ENCODE measurements at regions not wholly inside any gene's neighbourhood (a gene's known extent, or its start where the extent isn't known, plus 50 kb on each side); places are given as distances from the start of the nearest gene placed in this dataset.

DNA sequence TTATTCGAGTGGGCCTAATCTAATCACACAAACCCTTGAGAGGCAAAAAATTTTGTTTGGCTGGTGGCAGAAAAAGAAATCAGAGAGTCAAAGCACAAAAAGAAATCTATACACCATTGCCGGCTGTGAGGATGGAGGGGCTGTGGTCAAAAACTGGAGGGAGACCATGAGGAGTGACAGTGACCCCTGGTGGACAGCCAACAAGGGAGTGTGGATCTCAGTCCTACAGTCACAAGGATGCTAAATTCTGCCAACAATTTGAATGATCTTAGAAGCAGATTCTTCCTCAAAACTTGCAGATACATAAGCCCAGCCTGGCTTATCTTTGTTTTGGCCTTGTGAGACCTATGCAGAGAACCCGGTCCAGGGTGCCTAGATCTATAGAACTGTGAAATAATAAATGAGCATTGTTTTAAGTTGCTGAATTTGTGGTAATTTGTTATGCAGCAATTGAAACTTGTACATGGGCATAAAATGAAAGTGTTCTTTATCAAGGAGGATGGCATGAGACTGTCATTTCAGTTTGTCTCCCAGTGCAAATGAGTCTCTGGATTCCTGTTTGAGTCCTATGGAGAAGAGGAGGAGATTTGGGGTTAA is 103.0 kb upstream of the ARHGEF26 start:
- Histone ChIP-seq H3K36me3 (ENCODE audit: control insufficient read depth in 1 of 2, insufficient read depth in 2 of 2, low read length in 2 of 2) (no peaks in the 10 kb centered on the region), H3K27ac (ENCODE audit: low read depth, low read length) (no peak overlapping the region), H3K27me3 (ENCODE audit: control insufficient read depth in 1 of 2, insufficient read depth in 2 of 2, low read length in 2 of 2) (no peaks in the 10 kb centered on the region)

DNA sequence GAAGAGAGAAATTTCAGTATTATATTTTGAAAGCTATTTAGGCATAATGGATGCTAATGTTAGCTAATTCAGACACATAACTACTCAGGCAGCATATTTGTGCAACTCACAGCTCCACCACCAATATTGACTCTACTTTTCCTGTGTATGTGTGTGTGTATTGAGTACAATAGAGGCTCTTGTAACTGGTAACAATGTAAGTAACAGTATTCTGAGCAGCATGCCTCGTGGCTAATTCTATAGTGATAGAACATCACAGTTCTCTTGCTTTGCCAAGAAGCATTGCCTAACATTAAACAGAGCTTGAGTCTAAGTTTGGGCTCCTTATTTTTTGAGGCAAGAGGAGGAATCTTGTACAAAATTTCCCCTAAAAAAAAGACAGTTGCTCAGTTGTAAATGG is 98.6 kb upstream of the ARHGEF26 start:
- no peak overlapping the region for H3K9ac ChIP-seq (ENCODE audit: low read depth in 1 of 2, low read length in 2 of 2)
- H3K27ac ChIP-seq (ENCODE audit: low read depth, low read length) = no peak overlapping the region
- no peaks in the 10 kb centered on the region for H3K36me3 ChIP-seq (ENCODE audit: control insufficient read depth in 1 of 2, insufficient read depth in 2 of 2, low read length in 2 of 2)
- no peak overlapping the region for H3K4me3 ChIP-seq (ENCODE audit: low read depth in 1 of 2, low read length in 2 of 2)
- no peaks in the 10 kb centered on the region for H3K9me3 ChIP-seq (ENCODE audit: control insufficient read depth in 1 of 2, low read length in 2 of 2)
- H3K27me3 ChIP-seq (ENCODE audit: control insufficient read depth in 1 of 2, insufficient read depth in 2 of 2, low read length in 2 of 2) = no peaks in the 10 kb centered on the region
- H3K4me1 ChIP-seq (ENCODE audit: control insufficient read depth in 1 of 2, insufficient read depth in 2 of 2, low read length in 2 of 2) = no peaks in the 10 kb centered on the region

More for the DNA sequence above, 103.0 kb upstream of the ARHGEF26 start:
- H3K9me3 ChIP-seq (ENCODE audit: control insufficient read depth in 1 of 2, low read length in 2 of 2) = no peaks in the 10 kb centered on the region
- no peak overlapping the region for H3K4me3 ChIP-seq (ENCODE audit: low read depth in 1 of 2, low read length in 2 of 2)
- no peak overlapping the region for H3K9ac ChIP-seq (ENCODE audit: low read depth in 1 of 2, low read length in 2 of 2)
- no peaks in the 10 kb centered on the region for H3K4me1 ChIP-seq (ENCODE audit: control insufficient read depth in 1 of 2, insufficient read depth in 2 of 2, low read length in 2 of 2)

DNA sequence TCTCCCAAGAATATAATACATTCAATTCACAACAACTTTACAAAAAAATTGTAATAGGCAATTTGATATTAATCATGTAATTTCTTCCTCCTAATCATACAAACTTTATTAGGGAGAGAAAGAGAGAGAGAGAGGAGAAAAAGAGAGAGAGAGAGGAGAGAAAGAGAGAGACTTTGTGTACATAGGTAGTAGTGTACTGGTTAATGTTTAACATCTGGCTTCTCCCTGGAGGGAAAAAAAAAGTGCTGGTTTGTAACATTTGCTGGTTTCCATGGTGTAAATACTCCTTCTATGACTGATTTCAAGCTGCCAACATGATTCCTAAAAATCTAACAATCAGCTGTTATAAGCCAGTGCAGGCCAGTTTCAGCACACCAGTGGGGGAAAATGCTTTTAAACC is 98.0 kb upstream of the ARHGEF26 start:
- no peaks in the 10 kb centered on the region for H3K9me3 ChIP-seq (ENCODE audit: control insufficient read depth in 1 of 2, low read length in 2 of 2)
- no peaks in the 10 kb centered on the region for H3K4me1 ChIP-seq (ENCODE audit: control insufficient read depth in 1 of 2, insufficient read depth in 2 of 2, low read length in 2 of 2)
- H3K9ac ChIP-seq (ENCODE audit: low read depth in 1 of 2, low read length in 2 of 2) = no peak overlapping the region
- no peaks in the 10 kb centered on the region for H3K36me3 ChIP-seq (ENCODE audit: control insufficient read depth in 1 of 2, insufficient read depth in 2 of 2, low read length in 2 of 2)
- no peak overlapping the region for H3K27ac ChIP-seq (ENCODE audit: low read depth, low read length)
- no peak overlapping the region for H3K4me3 ChIP-seq (ENCODE audit: low read depth in 1 of 2, low read length in 2 of 2)
- H3K27me3 ChIP-seq (ENCODE audit: control insufficient read depth in 1 of 2, insufficient read depth in 2 of 2, low read length in 2 of 2) = no peaks in the 10 kb centered on the region

DNA sequence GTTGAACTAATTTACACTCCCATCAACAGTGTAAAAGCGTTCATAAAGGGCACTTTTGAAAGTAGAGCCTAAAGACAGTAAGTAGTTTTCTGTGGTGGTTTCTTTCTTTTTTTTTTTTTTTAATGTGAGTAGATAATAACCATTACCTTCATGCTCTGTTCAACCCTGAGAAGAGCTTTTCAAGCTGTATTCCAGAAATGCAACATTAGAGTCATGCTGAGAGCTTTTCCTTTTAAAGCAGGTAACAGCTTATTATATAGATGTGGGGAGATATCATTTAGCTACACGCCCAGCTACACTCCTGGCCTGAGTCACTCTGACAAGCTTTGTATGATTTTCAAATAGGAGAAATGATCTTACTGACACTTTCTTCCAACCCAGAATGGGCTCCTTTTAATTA is 96.2 kb upstream of the ARHGEF26 start:
- Histone ChIP-seq H3K9ac (ENCODE audit: low read depth in 1 of 2, low read length in 2 of 2) (no peak overlapping the region), H3K27me3 (ENCODE audit: control insufficient read depth in 1 of 2, insufficient read depth in 2 of 2, low read length in 2 of 2) (no peaks in the 10 kb centered on the region), H3K27ac (ENCODE audit: low read depth, low read length) (no peak overlapping the region), H3K4me3 (ENCODE audit: low read depth in 1 of 2, low read length in 2 of 2) (no peak overlapping the region), H3K36me3 (ENCODE audit: control insufficient read depth in 1 of 2, insufficient read depth in 2 of 2, low read length in 2 of 2) (no peaks in the 10 kb centered on the region), H3K9me3 (ENCODE audit: control insufficient read depth in 1 of 2, low read length in 2 of 2) (no peaks in the 10 kb centered on the region), H3K4me1 (ENCODE audit: control insufficient read depth in 1 of 2, insufficient read depth in 2 of 2, low read length in 2 of 2) (no peaks in the 10 kb centered on the region)

DNA sequence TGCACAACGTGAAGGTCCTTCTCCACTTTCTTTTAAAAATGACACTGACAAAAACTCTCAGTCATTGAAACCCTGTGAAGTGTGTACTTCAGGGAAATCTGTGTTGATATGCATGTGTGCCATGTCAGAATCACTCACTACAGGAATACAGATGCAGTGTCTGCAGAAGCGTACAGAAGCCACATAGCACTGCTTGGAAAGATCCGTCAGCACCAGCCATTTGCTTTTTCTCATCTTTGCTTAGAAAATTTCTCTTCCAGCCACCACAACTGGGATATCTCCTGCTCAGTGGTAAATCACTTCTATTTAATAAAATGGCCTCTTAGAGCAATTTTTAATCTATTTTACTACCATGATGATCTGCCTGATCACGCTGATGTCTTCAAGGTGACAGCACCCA is 91.3 kb upstream of the ARHGEF26 start:
- Histone ChIP-seq H3K4me1 (ENCODE audit: control insufficient read depth in 1 of 2, insufficient read depth in 2 of 2, low read length in 2 of 2) (no peaks in the 10 kb centered on the region), H3K4me3 (ENCODE audit: low read depth in 1 of 2, low read length in 2 of 2) (no peak overlapping the region), H3K9me3 (ENCODE audit: control insufficient read depth in 1 of 2, low read length in 2 of 2) (no peaks in the 10 kb centered on the region), H3K9ac (ENCODE audit: low read depth in 1 of 2, low read length in 2 of 2) (no peak overlapping the region), H3K27ac (ENCODE audit: low read depth, low read length) (no peak overlapping the region), H3K36me3 (ENCODE audit: control insufficient read depth in 1 of 2, insufficient read depth in 2 of 2, low read length in 2 of 2) (no peaks in the 10 kb centered on the region), H3K27me3 (ENCODE audit: control insufficient read depth in 1 of 2, insufficient read depth in 2 of 2, low read length in 2 of 2) (no peaks in the 10 kb centered on the region)

DNA sequence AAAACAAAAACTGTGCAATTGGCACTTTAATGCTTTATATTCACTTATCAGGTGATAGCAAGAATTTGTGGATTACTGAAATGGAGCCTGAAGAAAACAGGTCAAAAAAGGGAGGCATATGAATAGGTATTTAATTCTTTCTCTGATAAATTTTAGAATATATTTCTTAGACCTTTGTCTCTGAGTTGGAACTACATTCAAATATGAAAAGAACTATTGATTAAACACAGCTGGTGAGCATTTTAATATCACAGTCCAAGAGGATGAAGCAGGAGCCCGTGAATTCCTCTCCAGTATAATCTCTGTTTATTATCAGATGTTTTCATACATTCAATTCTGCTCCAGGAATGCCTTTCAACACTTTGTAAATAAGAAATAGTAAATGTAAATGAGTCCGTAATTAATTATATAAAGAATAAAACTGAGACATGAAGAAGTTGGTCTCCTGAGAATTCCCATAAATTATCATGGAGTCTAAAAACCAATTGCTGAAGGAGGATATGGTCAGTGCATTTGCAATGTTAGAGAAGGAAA is 86.3 kb upstream of the ARHGEF26 start:
- Histone ChIP-seq H3K9me3 (ENCODE audit: control insufficient read depth in 1 of 2, low read length in 2 of 2) (no peaks in the 10 kb centered on the region), H3K27ac (ENCODE audit: low read depth, low read length) (no peak overlapping the region), H3K9ac (ENCODE audit: low read depth in 1 of 2, low read length in 2 of 2) (no peak overlapping the region)

DNA sequence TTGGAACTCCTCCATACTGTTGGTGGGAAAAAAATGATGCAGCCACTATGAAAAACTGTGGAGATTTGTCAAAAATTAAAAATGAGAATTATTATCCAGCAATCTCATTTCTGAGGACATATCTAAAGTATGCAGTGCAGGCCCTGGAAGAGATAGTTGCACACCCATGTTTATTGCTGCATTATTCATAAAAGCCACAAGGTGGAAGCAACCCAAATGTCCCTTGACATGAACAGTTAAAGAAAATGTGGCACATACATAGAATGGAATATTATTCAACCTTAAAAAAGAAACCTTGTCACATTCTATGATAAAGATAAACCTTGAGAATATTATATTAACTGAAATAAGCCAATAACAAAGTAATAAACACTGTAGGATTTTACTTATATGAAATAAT is 80.9 kb upstream of the ARHGEF26 start:
- no peaks in the 10 kb centered on the region for H3K27me3 ChIP-seq (ENCODE audit: control insufficient read depth in 1 of 2, insufficient read depth in 2 of 2, low read length in 2 of 2)
- H3K36me3 ChIP-seq (ENCODE audit: control insufficient read depth in 1 of 2, insufficient read depth in 2 of 2, low read length in 2 of 2) = no peaks in the 10 kb centered on the region
- no peak overlapping the region for H3K27ac ChIP-seq (ENCODE audit: low read depth, low read length)
- no peaks in the 10 kb centered on the region for H3K9me3 ChIP-seq (ENCODE audit: control insufficient read depth in 1 of 2, low read length in 2 of 2)
- H3K4me3 ChIP-seq (ENCODE audit: low read depth in 1 of 2, low read length in 2 of 2) = no peak overlapping the region
- no peaks in the 10 kb centered on the region for H3K4me1 ChIP-seq (ENCODE audit: control insufficient read depth in 1 of 2, insufficient read depth in 2 of 2, low read length in 2 of 2)
- H3K9ac ChIP-seq (ENCODE audit: low read depth in 1 of 2, low read length in 2 of 2) = no peak overlapping the region

More for the DNA sequence above, 86.3 kb upstream of the ARHGEF26 start:
- Histone ChIP-seq H3K27me3 (ENCODE audit: control insufficient read depth in 1 of 2, insufficient read depth in 2 of 2, low read length in 2 of 2) (no peaks in the 10 kb centered on the region), H3K4me1 (ENCODE audit: control insufficient read depth in 1 of 2, insufficient read depth in 2 of 2, low read length in 2 of 2) (no peaks in the 10 kb centered on the region), H3K36me3 (ENCODE audit: control insufficient read depth in 1 of 2, insufficient read depth in 2 of 2, low read length in 2 of 2) (no peaks in the 10 kb centered on the region), H3K4me3 (ENCODE audit: low read depth in 1 of 2, low read length in 2 of 2) (no peak overlapping the region)

DNA sequence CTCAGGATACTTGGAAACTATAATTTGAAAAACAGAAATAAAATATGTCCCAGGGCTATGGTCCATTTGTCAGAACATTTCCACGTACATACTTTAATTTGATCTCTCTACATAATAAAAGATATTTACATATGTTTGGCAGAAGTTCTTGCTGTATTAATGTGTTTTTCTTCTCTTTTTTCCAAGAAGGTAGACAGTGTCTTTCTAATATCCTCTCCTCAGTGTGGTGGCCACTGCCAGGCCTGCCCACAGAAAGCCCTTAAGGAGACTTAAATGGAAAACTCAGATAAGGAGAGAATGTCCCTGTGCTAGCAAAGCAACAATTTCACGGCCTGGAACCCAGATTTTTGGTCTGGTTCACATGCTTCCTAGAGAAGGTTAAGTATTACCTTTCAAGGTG is 76.5 kb upstream of the ARHGEF26 start:
- Histone ChIP-seq H3K36me3 (ENCODE audit: control insufficient read depth in 1 of 2, insufficient read depth in 2 of 2, low read length in 2 of 2) (no peaks in the 10 kb centered on the region), H3K9ac (ENCODE audit: low read depth in 1 of 2, low read length in 2 of 2) (no peak overlapping the region), H3K4me1 (ENCODE audit: control insufficient read depth in 1 of 2, insufficient read depth in 2 of 2, low read length in 2 of 2) (no peaks in the 10 kb centered on the region), H3K9me3 (ENCODE audit: control insufficient read depth in 1 of 2, low read length in 2 of 2) (no peaks in the 10 kb centered on the region), H3K4me3 (ENCODE audit: low read depth in 1 of 2, low read length in 2 of 2) (no peak overlapping the region), H3K27ac (ENCODE audit: low read depth, low read length) (no peak overlapping the region), H3K27me3 (ENCODE audit: control insufficient read depth in 1 of 2, insufficient read depth in 2 of 2, low read length in 2 of 2) (no peaks in the 10 kb centered on the region)

DNA sequence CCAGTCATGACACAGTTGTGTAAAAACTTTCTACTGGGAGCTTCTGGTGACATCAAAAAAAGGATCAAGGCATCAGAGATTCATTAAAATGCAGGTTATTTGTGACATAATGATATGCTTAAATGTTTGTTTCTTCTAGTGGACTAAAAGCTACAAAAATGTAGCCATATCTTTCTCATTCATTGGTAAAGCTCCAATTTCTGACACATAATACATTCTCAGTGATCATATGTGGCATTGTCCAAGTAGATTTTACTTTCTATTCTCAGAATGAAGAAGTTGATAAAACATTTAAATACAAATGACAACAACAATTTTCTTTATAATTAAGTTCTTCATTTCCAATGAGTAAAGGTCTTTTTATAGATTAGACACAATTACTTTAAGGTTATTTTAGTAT is 71.0 kb upstream of the ARHGEF26 start:
- H3K27me3 ChIP-seq (ENCODE audit: control insufficient read depth in 1 of 2, insufficient read depth in 2 of 2, low read length in 2 of 2) = no peaks in the 10 kb centered on the region
- no peaks in the 10 kb centered on the region for H3K4me1 ChIP-seq (ENCODE audit: control insufficient read depth in 1 of 2, insufficient read depth in 2 of 2, low read length in 2 of 2)
- no peaks in the 10 kb centered on the region for H3K9me3 ChIP-seq (ENCODE audit: control insufficient read depth in 1 of 2, low read length in 2 of 2)
- H3K36me3 ChIP-seq (ENCODE audit: control insufficient read depth in 1 of 2, insufficient read depth in 2 of 2, low read length in 2 of 2) = no peaks in the 10 kb centered on the region
- no peak overlapping the region for H3K9ac ChIP-seq (ENCODE audit: low read depth in 1 of 2, low read length in 2 of 2)
- H3K4me3 ChIP-seq (ENCODE audit: low read depth in 1 of 2, low read length in 2 of 2) = no peak overlapping the region
- H3K27ac ChIP-seq (ENCODE audit: low read depth, low read length) = no peak overlapping the region

DNA sequence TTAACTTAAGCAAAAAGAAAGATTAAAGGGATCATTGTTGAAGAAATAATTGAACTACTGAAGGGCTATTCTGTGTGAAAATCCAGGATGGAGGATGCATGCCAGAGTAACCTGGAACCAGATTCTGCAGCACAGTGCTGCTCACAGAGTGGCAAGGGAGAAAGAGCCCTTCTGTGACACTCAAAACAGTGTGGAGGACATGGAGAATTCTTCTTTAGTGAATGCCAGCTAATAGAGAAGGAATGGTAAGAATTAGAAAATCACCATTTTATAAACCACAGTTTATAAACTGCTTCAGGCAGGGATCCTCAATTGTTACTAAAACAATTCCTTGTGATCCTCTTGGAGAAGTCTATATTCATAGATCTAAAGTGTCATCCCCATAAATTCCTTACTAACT is 70.4 kb upstream of the ARHGEF26 start:
- Histone ChIP-seq H3K9ac (ENCODE audit: low read depth in 1 of 2, low read length in 2 of 2) (no peak overlapping the region), H3K4me1 (ENCODE audit: control insufficient read depth in 1 of 2, insufficient read depth in 2 of 2, low read length in 2 of 2) (no peaks in the 10 kb centered on the region), H3K27me3 (ENCODE audit: control insufficient read depth in 1 of 2, insufficient read depth in 2 of 2, low read length in 2 of 2) (no peaks in the 10 kb centered on the region), H3K36me3 (ENCODE audit: control insufficient read depth in 1 of 2, insufficient read depth in 2 of 2, low read length in 2 of 2) (no peaks in the 10 kb centered on the region), H3K4me3 (ENCODE audit: low read depth in 1 of 2, low read length in 2 of 2) (no peak overlapping the region), H3K27ac (ENCODE audit: low read depth, low read length) (no peak overlapping the region), H3K9me3 (ENCODE audit: control insufficient read depth in 1 of 2, low read length in 2 of 2) (no peaks in the 10 kb centered on the region)

DNA sequence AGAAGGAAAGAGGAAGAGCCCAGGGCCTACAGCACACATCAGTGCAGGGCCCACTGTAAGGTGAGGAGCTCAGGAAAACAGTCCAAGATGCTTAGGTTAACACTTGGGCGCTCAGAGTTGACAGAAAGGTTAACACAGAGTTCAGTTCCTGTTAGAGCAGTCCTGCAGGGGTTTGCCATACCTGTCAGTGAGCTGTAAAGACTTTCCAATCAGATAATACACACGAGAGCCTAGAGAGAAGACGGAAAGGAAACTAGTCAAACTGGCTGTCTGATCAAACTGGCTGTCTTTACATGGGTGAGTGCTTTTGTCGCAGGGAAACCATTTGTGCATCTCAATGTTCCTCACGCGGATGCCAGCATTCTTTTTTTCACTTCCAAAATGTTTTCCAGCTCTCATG is 61.4 kb upstream of the ARHGEF26 start:
- H3K27me3 ChIP-seq (ENCODE audit: control insufficient read depth in 1 of 2, insufficient read depth in 2 of 2, low read length in 2 of 2) = no peaks in the 10 kb centered on the region
- no peak overlapping the region for H3K9ac ChIP-seq (ENCODE audit: low read depth in 1 of 2, low read length in 2 of 2)
- no peaks in the 10 kb centered on the region for H3K36me3 ChIP-seq (ENCODE audit: control insufficient read depth in 1 of 2, insufficient read depth in 2 of 2, low read length in 2 of 2)
- H3K27ac ChIP-seq (ENCODE audit: low read depth, low read length) = no peak overlapping the region
- no peaks in the 10 kb centered on the region for H3K9me3 ChIP-seq (ENCODE audit: control insufficient read depth in 1 of 2, low read length in 2 of 2)
- H3K4me3 ChIP-seq (ENCODE audit: low read depth in 1 of 2, low read length in 2 of 2) = no peak overlapping the region
- no peaks in the 10 kb centered on the region for H3K4me1 ChIP-seq (ENCODE audit: control insufficient read depth in 1 of 2, insufficient read depth in 2 of 2, low read length in 2 of 2)
